Endodermal cell (in vitro differentiated cells): ENCODE measurements at regions not wholly inside any gene's neighbourhood (a gene's known extent, or its start where the extent isn't known, plus 50 kb on each side); places are given as distances from the start of the nearest gene placed in this dataset.

Experiments
- DNase-seq: peaks from one replicate; pipeline ENCODE4 v3.0.0-alpha.2; 2017
- H3K27ac ChIP-seq: 2 replicates; pipeline ENCODE4 v1.5.1; 2013; ENCODE audit warnings: mild to moderate bottlenecking, low read depth, low read length, moderate library complexity
- H3K27me3 ChIP-seq: 2 replicates; pipeline ENCODE4 v1.6.1; 2013; ENCODE audit warnings: mild to moderate bottlenecking, low read length, moderate library complexity; ENCODE audit not compliant: insufficient read depth, control insufficient read depth, poor library complexity, severe bottlenecking
- H3K36me3 ChIP-seq: 2 replicates; pipeline ENCODE4 v1.7.0; 2013; ENCODE audit warnings: mild to moderate bottlenecking, low read length, moderate library complexity; ENCODE audit not compliant: control insufficient read depth, insufficient read depth
- H3K4me1 ChIP-seq: one replicate; pipeline ENCODE4 v1.7.0; 2013; ENCODE audit warnings: low read length; ENCODE audit not compliant: control insufficient read depth, insufficient read depth
- H3K4me3 ChIP-seq: 2 replicates; pipeline ENCODE4 v1.5.1; 2013; ENCODE audit warnings: mild to moderate bottlenecking, low read length, moderate library complexity
- H3K9ac ChIP-seq: 2 replicates; pipeline ENCODE4 v1.6.1; 2013; ENCODE audit warnings: mild to moderate bottlenecking, low read length, moderate library complexity; ENCODE audit not compliant: poor library complexity, severe bottlenecking; ENCODE audit errors: extremely low read depth
- H3K9me3 ChIP-seq: 2 replicates; pipeline ENCODE4 v1.6.1; 2013; ENCODE audit warnings: mild to moderate bottlenecking, low read length, moderate library complexity; ENCODE audit not compliant: control insufficient read depth
- H3K27ac Mint-ChIP-seq: 2 replicates; pipeline ENCODE4 v1.8.0; 2020; ENCODE audit warnings: mixed read lengths
- H3K27me3 Mint-ChIP-seq: 2 replicates; pipeline ENCODE4 v1.8.0; 2021; ENCODE audit warnings: mild to moderate bottlenecking, mixed read lengths; ENCODE audit not compliant: insufficient read depth
- H3K36me3 Mint-ChIP-seq: 2 replicates; pipeline ENCODE4 v1.8.0; 2020; ENCODE audit warnings: low read depth, mixed read lengths
- H3K4me1 Mint-ChIP-seq: 2 replicates; pipeline ENCODE4 v1.8.0; 2020; ENCODE audit warnings: mixed read lengths
- H3K4me3 Mint-ChIP-seq: 2 replicates; pipeline ENCODE4 v1.8.0; 2020; ENCODE audit warnings: mild to moderate bottlenecking, moderate library complexity, mixed read lengths
- H3K9me3 Mint-ChIP-seq: 2 replicates; pipeline ENCODE4 v1.8.0; 2020; ENCODE audit warnings: mild to moderate bottlenecking, mixed read lengths
- WGBS, 2 experiments: methylation state at CpG; one replicate each; pipeline versions ENCODE4 v1.1.5 to v1.1.7; 2013; ENCODE audit warnings: missing lambda C conversion rate in 2 of 2, mixed read lengths in 1 of 2; ENCODE audit not compliant: insufficient coverage in 1 of 2, insufficient read length in 1 of 2; 5-methylcytosine and 5-hydroxymethylcytosine counted together
- TF ChIP-seq, protein P1 (sequence below): fragments of 200-600 bp; sonication (generic); conservative IDR thresholded peaks from 2 replicates; pipeline ENCODE4 v1.5.0; 2021; ENCODE audit warnings: antibody characterized with exemption, mild to moderate bottlenecking

DNA sequence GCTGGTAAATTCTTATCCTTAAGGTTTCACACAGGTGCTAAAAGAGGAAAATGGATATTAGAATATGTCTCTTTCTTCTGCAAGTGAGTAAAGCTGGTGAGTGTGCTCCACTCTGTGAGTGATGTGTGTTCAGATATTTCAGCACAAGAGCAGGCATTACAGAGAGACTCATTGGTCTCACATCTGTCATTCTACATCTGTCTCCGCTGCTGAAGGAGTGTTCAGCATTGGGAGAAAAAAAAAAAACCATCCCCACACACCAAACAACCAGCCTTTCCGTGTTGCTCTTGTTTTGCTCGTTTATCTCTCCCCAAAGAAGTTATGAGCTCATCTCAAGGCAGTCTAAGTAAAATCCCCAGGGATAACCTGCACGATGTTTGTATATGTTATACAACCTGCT is 283.9 kb upstream of the SPHKAP start:
- Histone ChIP-seq H3K4me3 (no peak overlapping the region), H3K9me3 (peaks cover 10% of the 10 kb centered on the region), H3K36me3 (no peaks in the 10 kb centered on the region), H3K4me1 (peaks cover 4% of the 10 kb centered on the region), H3K27ac (no peak overlapping the region), H3K27me3 (no peaks in the 10 kb centered on the region), H3K9ac (no peak overlapping the region)
- no peak overlapping the region for H3K27ac Mint-ChIP-seq
- WGBS, 2 experiments: 90 to 100% methylated on average over 1 to 4 of the region's 4 CpGs
- H3K4me3 Mint-ChIP-seq: no peak overlapping the region
- H3K4me1 Mint-ChIP-seq: peaks cover 10% of the 10 kb centered on the region
- no peaks in the 10 kb centered on the region for H3K36me3 Mint-ChIP-seq
- peaks cover 11% of the 10 kb centered on the region for H3K9me3 Mint-ChIP-seq
- TF ChIP-seq, protein P1, sequence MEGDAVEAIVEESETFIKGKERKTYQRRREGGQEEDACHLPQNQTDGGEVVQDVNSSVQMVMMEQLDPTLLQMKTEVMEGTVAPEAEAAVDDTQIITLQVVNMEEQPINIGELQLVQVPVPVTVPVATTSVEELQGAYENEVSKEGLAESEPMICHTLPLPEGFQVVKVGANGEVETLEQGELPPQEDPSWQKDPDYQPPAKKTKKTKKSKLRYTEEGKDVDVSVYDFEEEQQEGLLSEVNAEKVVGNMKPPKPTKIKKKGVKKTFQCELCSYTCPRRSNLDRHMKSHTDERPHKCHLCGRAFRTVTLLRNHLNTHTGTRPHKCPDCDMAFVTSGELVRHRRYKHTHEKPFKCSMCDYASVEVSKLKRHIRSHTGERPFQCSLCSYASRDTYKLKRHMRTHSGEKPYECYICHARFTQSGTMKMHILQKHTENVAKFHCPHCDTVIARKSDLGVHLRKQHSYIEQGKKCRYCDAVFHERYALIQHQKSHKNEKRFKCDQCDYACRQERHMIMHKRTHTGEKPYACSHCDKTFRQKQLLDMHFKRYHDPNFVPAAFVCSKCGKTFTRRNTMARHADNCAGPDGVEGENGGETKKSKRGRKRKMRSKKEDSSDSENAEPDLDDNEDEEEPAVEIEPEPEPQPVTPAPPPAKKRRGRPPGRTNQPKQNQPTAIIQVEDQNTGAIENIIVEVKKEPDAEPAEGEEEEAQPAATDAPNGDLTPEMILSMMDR: no peak
- DNase-seq: no peak
- no peaks in the 10 kb centered on the region for H3K27me3 Mint-ChIP-seq

DNA sequence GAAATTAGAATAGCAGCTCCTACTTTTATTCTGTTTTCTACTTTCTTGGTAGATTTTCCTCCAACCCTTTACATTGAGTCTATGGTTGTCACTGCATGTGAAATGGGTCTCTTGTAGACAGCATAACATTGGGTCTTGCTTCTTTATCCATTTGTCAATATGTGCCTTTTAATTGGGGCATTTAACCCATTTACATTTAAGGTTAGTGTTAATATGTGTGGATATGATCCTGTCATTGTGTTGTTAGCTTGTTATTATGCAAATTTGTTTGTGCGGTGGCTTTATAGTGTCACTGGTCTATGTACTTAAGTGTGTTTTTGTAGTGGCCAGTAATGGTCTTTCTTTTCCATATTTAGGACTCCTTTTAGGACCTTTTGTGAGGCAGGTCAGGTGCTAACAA is 276.9 kb upstream of the SPHKAP start:
- Histone ChIP-seq H3K4me3 (no peak overlapping the region), H3K9me3 (peaks cover 23% of the 10 kb centered on the region), H3K9ac (no peak overlapping the region), H3K27ac (no peak overlapping the region), H3K27me3 (no peaks in the 10 kb centered on the region), H3K4me1 (no peaks in the 10 kb centered on the region), H3K36me3 (no peaks in the 10 kb centered on the region)
- Mint-ChIP-seq H3K4me3 (no peak overlapping the region), H3K4me1 (no peaks in the 10 kb centered on the region), H3K36me3 (peaks cover 4% of the 10 kb centered on the region), H3K27ac (no peak overlapping the region), H3K9me3 (peaks cover 33% of the 10 kb centered on the region), H3K27me3 (no peaks in the 10 kb centered on the region)
- WGBS, 2 experiments: 91% methylated on average over 1 of the region's 1 CpG; no CpG with 5 or more reads in 1 of the 2 experiments
- TF ChIP-seq, protein P1: no peak
- DNase-seq: no peak

DNA sequence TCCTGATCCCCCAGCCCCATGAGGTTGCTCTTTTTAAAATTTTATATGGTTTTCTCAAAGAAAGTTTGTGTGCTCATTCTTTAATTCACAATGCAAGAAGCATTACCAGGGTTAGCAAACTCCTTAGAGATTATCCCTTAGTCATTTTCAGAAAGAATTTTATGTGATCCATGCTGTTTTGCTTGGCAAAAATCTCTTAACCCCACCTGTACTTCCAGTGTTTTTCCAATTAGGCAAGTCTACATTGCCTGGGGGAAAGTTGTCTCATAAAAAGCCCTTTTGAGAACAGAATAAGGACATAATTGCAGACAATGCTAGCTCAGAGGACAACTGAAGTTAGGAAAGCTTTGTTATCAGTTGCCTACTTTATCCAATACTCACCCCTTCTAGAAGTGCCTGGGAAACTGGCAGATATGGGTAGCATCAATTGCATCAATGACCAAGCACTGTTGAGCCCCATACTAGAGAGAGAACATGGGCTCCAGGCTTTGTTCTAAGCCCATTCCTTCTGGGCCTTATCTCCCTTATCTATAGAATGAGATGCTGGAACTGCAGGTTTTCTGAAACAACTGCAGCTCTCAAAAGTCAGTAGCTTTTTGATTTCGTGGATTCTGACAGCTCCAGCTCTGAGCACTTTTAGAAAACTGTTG is 265.9 kb upstream of the SPHKAP start:
- H3K27me3 ChIP-seq: no peaks in the 10 kb centered on the region
- Mint-ChIP-seq H3K4me1 (no peaks in the 10 kb centered on the region), H3K9me3 (no peaks in the 10 kb centered on the region), H3K27ac (no peak overlapping the region), H3K36me3 (no peaks in the 10 kb centered on the region), H3K27me3 (no peaks in the 10 kb centered on the region), H3K4me3 (no peak overlapping the region)
- no peak for DNase-seq
- 88% methylated on average over 1 of the region's 1 CpG; no CpG with 5 or more reads in 1 of the 2 experiments for WGBS, 2 experiments
- H3K4me1 ChIP-seq: no peaks in the 10 kb centered on the region
- TF ChIP-seq, protein P1: no peak
- no peak overlapping the region for H3K9ac ChIP-seq
- no peaks in the 10 kb centered on the region for H3K9me3 ChIP-seq
- H3K36me3 ChIP-seq: no peaks in the 10 kb centered on the region
- H3K27ac ChIP-seq: peak overlapping the region; percentile 80
- no peak overlapping the region for H3K4me3 ChIP-seq
